ENCODE measurements at regions not wholly inside any gene's neighbourhood (a gene's known extent, or its start where the extent isn't known, plus 50 kb on each side); places are given as distances from the start of the nearest gene placed in this dataset.

- Histone ChIP-seq H3K36me3 (no peaks in the 10 kb centered on the region), H3K9me3 (no peaks in the 10 kb centered on the region), H3K27ac (no peak overlapping the region), H3K4me3 (no peak overlapping the region), H3K27me3 (no peaks in the 10 kb centered on the region), H3K4me1 (no peaks in the 10 kb centered on the region)
- ATAC-seq = no peak
- TF ChIP-seq POLR2A (IDR thresholded peaks at IDR 0.05) = no peak
- TF ChIP-seq CTCF (IDR thresholded peaks at IDR 0.05) = no peak
- intact Hi-C loops (cut with DNase I) = no loop called here
- DNase-seq = no peak
Measured at GRCh38 chrX:33465137-33465536, 253.8 kb upstream of the DMD start.

- Histone ChIP-seq H3K4me3 (no peak overlapping the region), H3K27ac (no peak overlapping the region), H3K4me1 (no peaks in the 10 kb centered on the region), H3K36me3 (no peaks in the 10 kb centered on the region), H3K27me3 (no peaks in the 10 kb centered on the region), H3K9me3 (no peaks in the 10 kb centered on the region)
- no CpG with 5 or more reads among the region's 2 CpGs for whole genome bisulfite sequencing (ENCODE audit: insufficient coverage, low coverage, low lambda C conversion rate, missing lambda C conversion rate)
- TF ChIP-seq CTCF (IDR thresholded peaks at IDR 0.05) (no peak), POLR2A (IDR thresholded peaks at IDR 0.05) (no peak)
- intact Hi-C loops (cut with DNase I) = no loop called here
- DNase-seq = no peak
- ATAC-seq = no peak
Measured at GRCh38 chrX:33457102-33457501, 245.8 kb upstream of the DMD start.

- intact Hi-C loops (cut with DNase I) = no loop called here
- TF ChIP-seq POLR2A (IDR thresholded peaks at IDR 0.05) = no peak
- TF ChIP-seq CTCF (IDR thresholded peaks at IDR 0.05) = no peak
Measured at GRCh38 chrX:33447285-33447684, 235.9 kb upstream of the DMD start.

GRCh38 chrX:33434256-33435092 is 223.1 kb upstream of the DMD start:
- Histone ChIP-seq H3K9me3 (no peaks in the 10 kb centered on the region), H3K4me1 (no peaks in the 10 kb centered on the region), H3K27me3 (peaks cover 0 to 7% of the 10 kb centered on the region in 2 donors), H3K27ac (no peak overlapping the region), H3K4me3 (no peak overlapping the region), H3K36me3 (no peaks in the 10 kb centered on the region)
- TF ChIP-seq CTCF (IDR thresholded peaks at IDR 0.05) (peak; percentile 73 to 91 (median 86)), POLR2A (IDR thresholded peaks at IDR 0.05) (no peak)
- peak in 2 of 3 donors; percentile 30 to 48 for DNase-seq
- 16% methylated on average over 11 of the region's 11 CpGs for WGBS (ENCODE audit: insufficient coverage, low coverage, low lambda C conversion rate, missing lambda C conversion rate)
- peak; percentile 76 to 93 (median 90) for ATAC-seq
- intact Hi-C loops (cut with DNase I) = no loop called here

More at GRCh38 chrX:33447285-33447684, 235.9 kb upstream of the DMD start:
- Histone ChIP-seq H3K4me3 (no peak overlapping the region), H3K9me3 (no peaks in the 10 kb centered on the region), H3K4me1 (no peaks in the 10 kb centered on the region), H3K36me3 (no peaks in the 10 kb centered on the region), H3K27ac (no peak overlapping the region), H3K27me3 (no peaks in the 10 kb centered on the region)
- no peak for ATAC-seq
- 44% methylated on average over 3 of the region's 3 CpGs for WGBS (ENCODE audit: insufficient coverage, low coverage, low lambda C conversion rate, missing lambda C conversion rate)
- DNase-seq = no peak

Data from right lobe of liver (tissue), 6 donors.